ENCODE measurements at regions not wholly inside any gene's neighbourhood (a gene's known extent, or its start where the extent isn't known, plus 50 kb on each side); places are given as distances from the start of the nearest gene placed in this dataset.

DNA sequence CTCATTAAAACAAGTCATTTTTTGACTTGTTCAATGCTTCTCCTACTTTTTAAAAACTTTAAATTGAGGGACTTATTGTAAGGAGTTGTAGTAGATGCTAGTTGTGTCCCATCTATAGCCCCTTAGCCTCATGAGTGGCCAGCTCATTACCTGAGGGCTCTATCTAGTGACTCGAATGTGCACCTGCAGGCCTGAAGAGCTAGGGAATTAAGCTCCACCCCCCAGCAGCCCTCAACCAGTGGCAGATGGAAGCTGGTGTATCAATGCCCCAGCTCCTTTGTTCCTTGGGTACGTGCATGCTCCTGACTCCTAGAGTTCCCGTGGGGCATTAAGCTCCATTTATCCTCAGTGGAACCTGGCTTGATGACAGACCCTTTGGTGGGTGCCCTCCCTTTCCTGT, 146.7 kb upstream of the FAM9B start:
- Histone ChIP-seq H3K9me3 (ENCODE audit: low read length) (no peaks in the 10 kb centered on the region), H3F3A (ENCODE audit: insufficient read depth, low read length, poor library complexity, severe bottlenecking) (no peaks in the 10 kb centered on the region), H2AFZ (ENCODE audit: low read depth, low read length) (no peak overlapping the region), H3K9me2 (ENCODE audit: insufficient read depth, low read length) (no peaks in the 10 kb centered on the region), H3K79me2 (replicated peaks; ENCODE audit: insufficient read depth, low read length) (no peaks in the 10 kb centered on the region), H3K9ac (ENCODE audit: low read length) (no peak overlapping the region), H3K27ac (ENCODE audit: low read length) (no peak overlapping the region), H3K4me3 (ENCODE audit: low read length) (no peak overlapping the region), H4K20me1 (ENCODE audit: insufficient read depth) (no peaks in the 10 kb centered on the region), H3K36me3 (ENCODE audit: insufficient read depth, low read length) (no peaks in the 10 kb centered on the region), H3K27me3 (ENCODE audit: insufficient read depth, low read depth, low read length) (no peaks in the 10 kb centered on the region), H3K4me2 (ENCODE audit: low read length) (no peak overlapping the region)
- no peak for TF ChIP-seq EZH2 (IDR thresholded peaks at IDR 0.05; ENCODE audit: borderline replicate concordance, insufficient read depth, low read length, poor library complexity, severe bottlenecking)
- TF ChIP-seq POLR2AphosphoS5 (IDR thresholded peaks at IDR 0.05) = no peak
- TF ChIP-seq, protein P1, sequence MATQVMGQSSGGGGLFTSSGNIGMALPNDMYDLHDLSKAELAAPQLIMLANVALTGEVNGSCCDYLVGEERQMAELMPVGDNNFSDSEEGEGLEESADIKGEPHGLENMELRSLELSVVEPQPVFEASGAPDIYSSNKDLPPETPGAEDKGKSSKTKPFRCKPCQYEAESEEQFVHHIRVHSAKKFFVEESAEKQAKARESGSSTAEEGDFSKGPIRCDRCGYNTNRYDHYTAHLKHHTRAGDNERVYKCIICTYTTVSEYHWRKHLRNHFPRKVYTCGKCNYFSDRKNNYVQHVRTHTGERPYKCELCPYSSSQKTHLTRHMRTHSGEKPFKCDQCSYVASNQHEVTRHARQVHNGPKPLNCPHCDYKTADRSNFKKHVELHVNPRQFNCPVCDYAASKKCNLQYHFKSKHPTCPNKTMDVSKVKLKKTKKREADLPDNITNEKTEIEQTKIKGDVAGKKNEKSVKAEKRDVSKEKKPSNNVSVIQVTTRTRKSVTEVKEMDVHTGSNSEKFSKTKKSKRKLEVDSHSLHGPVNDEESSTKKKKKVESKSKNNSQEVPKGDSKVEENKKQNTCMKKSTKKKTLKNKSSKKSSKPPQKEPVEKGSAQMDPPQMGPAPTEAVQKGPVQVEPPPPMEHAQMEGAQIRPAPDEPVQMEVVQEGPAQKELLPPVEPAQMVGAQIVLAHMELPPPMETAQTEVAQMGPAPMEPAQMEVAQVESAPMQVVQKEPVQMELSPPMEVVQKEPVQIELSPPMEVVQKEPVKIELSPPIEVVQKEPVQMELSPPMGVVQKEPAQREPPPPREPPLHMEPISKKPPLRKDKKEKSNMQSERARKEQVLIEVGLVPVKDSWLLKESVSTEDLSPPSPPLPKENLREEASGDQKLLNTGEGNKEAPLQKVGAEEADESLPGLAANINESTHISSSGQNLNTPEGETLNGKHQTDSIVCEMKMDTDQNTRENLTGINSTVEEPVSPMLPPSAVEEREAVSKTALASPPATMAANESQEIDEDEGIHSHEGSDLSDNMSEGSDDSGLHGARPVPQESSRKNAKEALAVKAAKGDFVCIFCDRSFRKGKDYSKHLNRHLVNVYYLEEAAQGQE (IDR thresholded peaks at IDR 0.05; ENCODE audit: borderline replicate concordance) = no peak
- TF ChIP-seq SMC3 (conservative IDR thresholded peaks at IDR 0.05; ENCODE audit: poor library complexity) = no peak
- TF ChIP-seq MXI1 (conservative IDR thresholded peaks at IDR 0.05; ENCODE audit: poor library complexity, severe bottlenecking) = no peak
- TF ChIP-seq EP300 (conservative IDR thresholded peaks at IDR 0.05; ENCODE audit: poor library complexity, severe bottlenecking) = no peak
- TF ChIP-seq, protein P2, sequence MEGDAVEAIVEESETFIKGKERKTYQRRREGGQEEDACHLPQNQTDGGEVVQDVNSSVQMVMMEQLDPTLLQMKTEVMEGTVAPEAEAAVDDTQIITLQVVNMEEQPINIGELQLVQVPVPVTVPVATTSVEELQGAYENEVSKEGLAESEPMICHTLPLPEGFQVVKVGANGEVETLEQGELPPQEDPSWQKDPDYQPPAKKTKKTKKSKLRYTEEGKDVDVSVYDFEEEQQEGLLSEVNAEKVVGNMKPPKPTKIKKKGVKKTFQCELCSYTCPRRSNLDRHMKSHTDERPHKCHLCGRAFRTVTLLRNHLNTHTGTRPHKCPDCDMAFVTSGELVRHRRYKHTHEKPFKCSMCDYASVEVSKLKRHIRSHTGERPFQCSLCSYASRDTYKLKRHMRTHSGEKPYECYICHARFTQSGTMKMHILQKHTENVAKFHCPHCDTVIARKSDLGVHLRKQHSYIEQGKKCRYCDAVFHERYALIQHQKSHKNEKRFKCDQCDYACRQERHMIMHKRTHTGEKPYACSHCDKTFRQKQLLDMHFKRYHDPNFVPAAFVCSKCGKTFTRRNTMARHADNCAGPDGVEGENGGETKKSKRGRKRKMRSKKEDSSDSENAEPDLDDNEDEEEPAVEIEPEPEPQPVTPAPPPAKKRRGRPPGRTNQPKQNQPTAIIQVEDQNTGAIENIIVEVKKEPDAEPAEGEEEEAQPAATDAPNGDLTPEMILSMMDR (IDR thresholded peaks at IDR 0.05; ENCODE audit: poor library complexity, severe bottlenecking) = no peak
- no peak for TF ChIP-seq RAD21 (conservative IDR thresholded peaks at IDR 0.05)
- no peak for TF ChIP-seq TAF1 (IDR thresholded peaks at IDR 0.05; ENCODE audit: low read depth)

DNA sequence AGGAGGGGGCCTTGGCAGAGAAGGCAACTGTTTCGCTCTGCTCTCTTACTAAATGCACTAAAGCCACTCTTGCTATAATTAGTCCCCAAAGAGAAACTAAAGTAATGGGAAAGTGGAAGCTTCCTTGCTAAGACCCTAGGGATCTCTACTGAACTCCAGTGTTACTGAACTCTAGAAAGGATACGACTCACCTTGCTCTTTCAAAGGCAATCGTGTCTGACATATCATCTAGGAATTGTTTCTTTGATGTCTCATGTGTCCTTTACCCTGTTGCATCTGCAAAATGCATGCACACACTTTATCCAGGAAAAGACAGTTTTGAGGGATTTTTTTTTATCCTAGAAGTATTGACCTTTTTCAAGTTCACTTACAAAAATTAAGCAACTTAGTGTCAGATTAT, 148.1 kb upstream of the FAM9B start:
- Histone ChIP-seq H3K27ac (ENCODE audit: low read length) (no peak overlapping the region), H2AFZ (ENCODE audit: low read depth, low read length) (no peak overlapping the region), H3K36me3 (ENCODE audit: insufficient read depth, low read length) (no peaks in the 10 kb centered on the region), H3K4me3 (ENCODE audit: low read length) (no peak overlapping the region), H3K9me2 (ENCODE audit: insufficient read depth, low read length) (no peaks in the 10 kb centered on the region), H3K9me3 (ENCODE audit: low read length) (no peaks in the 10 kb centered on the region), H3K4me2 (ENCODE audit: low read length) (no peak overlapping the region), H3K9ac (ENCODE audit: low read length) (no peak overlapping the region), H3F3A (ENCODE audit: insufficient read depth, low read length, poor library complexity, severe bottlenecking) (no peaks in the 10 kb centered on the region), H4K20me1 (ENCODE audit: insufficient read depth) (no peaks in the 10 kb centered on the region), H3K79me2 (replicated peaks; ENCODE audit: insufficient read depth, low read length) (no peaks in the 10 kb centered on the region), H3K27me3 (ENCODE audit: insufficient read depth, low read depth, low read length) (no peaks in the 10 kb centered on the region)
- no peak for TF ChIP-seq POLR2AphosphoS5 (IDR thresholded peaks at IDR 0.05)

DNA sequence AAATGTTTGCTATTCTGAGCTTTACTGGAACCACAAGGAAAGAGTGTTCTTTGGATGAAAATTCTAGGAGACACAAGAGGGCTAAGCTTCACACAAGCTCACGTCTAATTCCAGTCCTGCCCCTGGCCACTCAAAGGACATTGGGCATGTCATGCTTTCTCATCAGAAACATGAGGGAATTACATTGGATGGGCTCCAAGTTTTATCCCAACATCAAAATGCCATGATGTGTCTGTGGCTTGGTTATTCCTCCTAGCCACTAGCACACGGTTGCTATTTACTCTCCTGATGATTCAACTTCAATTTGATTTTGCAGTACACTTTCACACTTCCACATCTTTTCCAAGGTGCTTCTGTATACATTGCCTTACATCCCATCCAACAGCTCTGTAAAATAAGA, 149.6 kb upstream of the FAM9B start:
- Histone ChIP-seq H3K9ac (ENCODE audit: low read length) (no peak overlapping the region), H3K9me2 (ENCODE audit: insufficient read depth, low read length) (no peaks in the 10 kb centered on the region), H3K9me3 (ENCODE audit: low read length) (no peaks in the 10 kb centered on the region), H2AFZ (ENCODE audit: low read depth, low read length) (no peak overlapping the region), H3K27me3 (ENCODE audit: insufficient read depth, low read depth, low read length) (no peaks in the 10 kb centered on the region), H3F3A (ENCODE audit: insufficient read depth, low read length, poor library complexity, severe bottlenecking) (no peaks in the 10 kb centered on the region), H3K4me3 (ENCODE audit: low read length) (no peak overlapping the region), H3K79me2 (replicated peaks; ENCODE audit: insufficient read depth, low read length) (no peaks in the 10 kb centered on the region), H3K27ac (ENCODE audit: low read length) (no peak overlapping the region), H3K4me2 (ENCODE audit: low read length) (no peak overlapping the region), H4K20me1 (ENCODE audit: insufficient read depth) (no peaks in the 10 kb centered on the region), H3K36me3 (ENCODE audit: insufficient read depth, low read length) (no peaks in the 10 kb centered on the region)
- no peak for TF ChIP-seq SMC3 (conservative IDR thresholded peaks at IDR 0.05; ENCODE audit: poor library complexity)
- TF ChIP-seq, protein P1 (IDR thresholded peaks at IDR 0.05; ENCODE audit: borderline replicate concordance) = no peak
- TF ChIP-seq MXI1 (conservative IDR thresholded peaks at IDR 0.05; ENCODE audit: poor library complexity, severe bottlenecking) = no peak
- no peak for TF ChIP-seq TAF1 (IDR thresholded peaks at IDR 0.05; ENCODE audit: low read depth)
- no peak for TF ChIP-seq EZH2 (IDR thresholded peaks at IDR 0.05; ENCODE audit: borderline replicate concordance, insufficient read depth, low read length, poor library complexity, severe bottlenecking)
- TF ChIP-seq POLR2AphosphoS5 (IDR thresholded peaks at IDR 0.05) = no peak
